ENCODE measurements at regions not wholly inside any gene's neighbourhood (a gene's known extent, or its start where the extent isn't known, plus 50 kb on each side); places are given as distances from the start of the nearest gene placed in this dataset.

DNA sequence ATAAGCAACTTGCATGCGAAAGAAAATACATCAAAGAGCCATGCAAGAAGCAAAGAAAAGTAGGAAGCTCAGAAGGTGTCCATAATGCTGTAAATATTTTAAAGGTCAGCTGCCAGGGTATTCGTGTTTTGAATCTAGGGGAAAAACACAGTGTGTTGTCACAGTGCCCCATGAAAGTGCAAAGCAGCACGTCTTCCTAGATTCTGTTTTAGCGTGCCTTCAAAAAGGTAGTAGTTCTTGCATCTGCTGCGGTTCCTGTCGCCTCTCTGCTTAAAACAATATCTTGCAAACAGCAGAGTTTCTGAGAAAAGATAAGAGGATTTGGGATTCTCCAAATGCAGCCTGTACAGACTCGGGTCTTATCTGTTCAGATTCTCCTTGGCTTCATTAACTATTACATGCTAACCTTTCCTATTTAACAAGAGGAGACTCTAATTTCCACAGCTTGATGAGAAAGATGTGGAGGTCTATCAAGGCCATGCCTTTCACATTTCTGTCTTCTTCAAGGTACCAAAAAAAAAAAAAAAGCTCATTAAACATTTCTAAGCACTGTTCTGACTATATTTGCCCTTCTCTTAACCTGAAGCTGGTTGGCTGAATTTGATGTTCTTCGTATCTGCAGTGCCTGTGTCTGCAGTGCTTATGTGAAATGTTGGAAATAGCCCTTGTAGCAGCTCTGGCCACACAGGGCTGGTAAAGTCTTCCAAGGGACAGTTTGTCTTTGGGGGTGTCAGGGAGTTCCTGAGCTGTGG, 297.5 kb downstream of the ADGB start:
- Histone ChIP-seq H3K4me3 (ENCODE audit: low read depth in 1 of 3, low read length in 3 of 3) (no peak overlapping the region), H3K27me3 (ENCODE audit: control insufficient read depth in 4 of 4, insufficient read depth in 4 of 4, low read length in 3 of 4) (no peaks in the 10 kb centered on the region), H3K36me3 (ENCODE audit: control insufficient read depth in 4 of 4, insufficient read depth in 3 of 4, low read depth in 1 of 4, low read length in 3 of 4) (no peaks in the 10 kb centered on the region), H3K4me1 (ENCODE audit: control insufficient read depth in 4 of 4, insufficient read depth in 4 of 4, low read length in 3 of 4) (no peaks in the 10 kb centered on the region), H3K9ac (ENCODE audit: low read depth in 1 of 2, low read length in 2 of 2) (no peak overlapping the region), H3K27ac (ENCODE audit: low read depth in 1 of 2, low read length in 2 of 2) (no peak overlapping the region), H3K9me3 (ENCODE audit: control insufficient read depth in 4 of 4, low read length in 3 of 4) (no peaks in the 10 kb centered on the region)
- no peak for DNase-seq (ENCODE audit: low spot score)
- WGBS, result 78% methylated on average over 8 of the region's 8 CpGs
- TF ChIP-seq FOXA2 (IDR thresholded peaks at IDR 0.05), result no peak
- TF ChIP-seq, protein P1, sequence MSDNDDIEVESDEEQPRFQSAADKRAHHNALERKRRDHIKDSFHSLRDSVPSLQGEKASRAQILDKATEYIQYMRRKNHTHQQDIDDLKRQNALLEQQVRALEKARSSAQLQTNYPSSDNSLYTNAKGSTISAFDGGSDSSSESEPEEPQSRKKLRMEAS (IDR thresholded peaks at IDR 0.05), result no peak
- TF ChIP-seq NR2F2 (IDR thresholded peaks at IDR 0.05), result no peak
- no peak for TF ChIP-seq RAD21 (IDR thresholded peaks at IDR 0.05)
- no peak for TF ChIP-seq JUND (IDR thresholded peaks at IDR 0.05)
- no peak for TF ChIP-seq TAF1 (conservative IDR thresholded peaks at IDR 0.05)
- TF ChIP-seq SP1 (IDR thresholded peaks at IDR 0.05), result no peak
- no peak for TF ChIP-seq FOXA1 (IDR thresholded peaks at IDR 0.05)
- no peak for TF ChIP-seq EGR1 (IDR thresholded peaks at IDR 0.05; ENCODE audit: low read depth in 2 of 2)
- TF ChIP-seq, protein P2, sequence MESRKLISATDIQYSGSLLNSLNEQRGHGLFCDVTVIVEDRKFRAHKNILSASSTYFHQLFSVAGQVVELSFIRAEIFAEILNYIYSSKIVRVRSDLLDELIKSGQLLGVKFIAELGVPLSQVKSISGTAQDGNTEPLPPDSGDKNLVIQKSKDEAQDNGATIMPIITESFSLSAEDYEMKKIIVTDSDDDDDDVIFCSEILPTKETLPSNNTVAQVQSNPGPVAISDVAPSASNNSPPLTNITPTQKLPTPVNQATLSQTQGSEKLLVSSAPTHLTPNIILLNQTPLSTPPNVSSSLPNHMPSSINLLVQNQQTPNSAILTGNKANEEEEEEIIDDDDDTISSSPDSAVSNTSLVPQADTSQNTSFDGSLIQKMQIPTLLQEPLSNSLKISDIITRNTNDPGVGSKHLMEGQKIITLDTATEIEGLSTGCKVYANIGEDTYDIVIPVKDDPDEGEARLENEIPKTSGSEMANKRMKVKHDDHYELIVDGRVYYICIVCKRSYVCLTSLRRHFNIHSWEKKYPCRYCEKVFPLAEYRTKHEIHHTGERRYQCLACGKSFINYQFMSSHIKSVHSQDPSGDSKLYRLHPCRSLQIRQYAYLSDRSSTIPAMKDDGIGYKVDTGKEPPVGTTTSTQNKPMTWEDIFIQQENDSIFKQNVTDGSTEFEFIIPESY (IDR thresholded peaks at IDR 0.05), result no peak

DNA sequence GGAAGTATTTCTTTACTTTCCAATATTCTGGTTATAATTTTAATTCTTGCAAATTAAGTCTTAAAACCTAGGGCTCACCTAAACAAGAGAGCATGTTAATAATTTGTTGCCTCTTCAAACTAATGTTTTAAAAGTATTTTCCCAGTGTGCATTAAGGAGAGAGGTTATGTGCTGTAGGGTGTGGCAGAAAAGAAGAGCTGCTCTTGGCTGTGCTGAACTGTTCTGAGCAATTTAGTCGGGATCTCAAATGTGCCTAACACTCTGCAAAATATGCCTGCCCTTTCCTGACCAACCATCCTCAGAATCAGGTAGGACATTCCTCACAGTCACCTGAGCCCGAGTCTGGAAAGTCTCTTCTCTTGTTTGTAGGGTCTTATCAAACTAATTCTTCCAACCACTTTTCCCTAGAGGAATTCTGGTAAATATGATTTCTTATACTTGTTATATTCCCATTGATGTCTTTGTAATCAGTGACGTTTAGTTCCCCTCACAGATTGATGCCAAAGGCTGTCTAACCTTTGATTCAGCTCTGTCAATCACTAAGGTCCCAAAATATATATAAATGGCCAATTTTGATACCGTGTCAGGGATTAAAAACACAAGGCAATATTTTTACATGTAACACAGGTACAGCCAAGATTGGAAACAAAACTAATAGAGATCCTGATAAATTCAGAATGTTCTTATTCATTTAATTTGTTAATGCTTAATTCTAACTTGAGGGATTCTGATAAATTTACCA, 298.4 kb downstream of the ADGB start:
- Histone ChIP-seq H3K27ac (ENCODE audit: low read depth in 1 of 2, low read length in 2 of 2) (no peak overlapping the region), H3K9me3 (ENCODE audit: control insufficient read depth in 4 of 4, low read length in 3 of 4) (no peaks in the 10 kb centered on the region), H3K36me3 (ENCODE audit: control insufficient read depth in 4 of 4, insufficient read depth in 3 of 4, low read depth in 1 of 4, low read length in 3 of 4) (no peaks in the 10 kb centered on the region), H3K9ac (ENCODE audit: low read depth in 1 of 2, low read length in 2 of 2) (no peak overlapping the region), H3K4me1 (ENCODE audit: control insufficient read depth in 4 of 4, insufficient read depth in 4 of 4, low read length in 3 of 4) (no peaks in the 10 kb centered on the region), H3K4me3 (ENCODE audit: low read depth in 1 of 3, low read length in 3 of 3) (no peak overlapping the region), H3K27me3 (ENCODE audit: control insufficient read depth in 4 of 4, insufficient read depth in 4 of 4, low read length in 3 of 4) (no peaks in the 10 kb centered on the region)
- no peak for DNase-seq (ENCODE audit: low spot score)
- 70% methylated on average over 4 of the region's 4 CpGs for WGBS
- TF ChIP-seq FOXA1 (IDR thresholded peaks at IDR 0.05) (no peak), EGR1 (IDR thresholded peaks at IDR 0.05; ENCODE audit: low read depth in 2 of 2) (no peak), GABPA (IDR thresholded peaks at IDR 0.05 in 1 of 2, conservative IDR thresholded peaks at IDR 0.05 in 1 of 2) (no peak), NR2F2 (IDR thresholded peaks at IDR 0.05) (no peak), JUND (IDR thresholded peaks at IDR 0.05) (no peak), YY1 (IDR thresholded peaks at IDR 0.05) (no peak), RAD21 (IDR thresholded peaks at IDR 0.05) (no peak), FOXA2 (IDR thresholded peaks at IDR 0.05) (no peak)
- TF ChIP-seq, protein P1 (IDR thresholded peaks at IDR 0.05), result no peak
- TF ChIP-seq, protein P3, sequence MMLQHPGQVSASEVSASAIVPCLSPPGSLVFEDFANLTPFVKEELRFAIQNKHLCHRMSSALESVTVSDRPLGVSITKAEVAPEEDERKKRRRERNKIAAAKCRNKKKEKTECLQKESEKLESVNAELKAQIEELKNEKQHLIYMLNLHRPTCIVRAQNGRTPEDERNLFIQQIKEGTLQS (IDR thresholded peaks at IDR 0.05), result no peak
- TF ChIP-seq, protein P4, sequence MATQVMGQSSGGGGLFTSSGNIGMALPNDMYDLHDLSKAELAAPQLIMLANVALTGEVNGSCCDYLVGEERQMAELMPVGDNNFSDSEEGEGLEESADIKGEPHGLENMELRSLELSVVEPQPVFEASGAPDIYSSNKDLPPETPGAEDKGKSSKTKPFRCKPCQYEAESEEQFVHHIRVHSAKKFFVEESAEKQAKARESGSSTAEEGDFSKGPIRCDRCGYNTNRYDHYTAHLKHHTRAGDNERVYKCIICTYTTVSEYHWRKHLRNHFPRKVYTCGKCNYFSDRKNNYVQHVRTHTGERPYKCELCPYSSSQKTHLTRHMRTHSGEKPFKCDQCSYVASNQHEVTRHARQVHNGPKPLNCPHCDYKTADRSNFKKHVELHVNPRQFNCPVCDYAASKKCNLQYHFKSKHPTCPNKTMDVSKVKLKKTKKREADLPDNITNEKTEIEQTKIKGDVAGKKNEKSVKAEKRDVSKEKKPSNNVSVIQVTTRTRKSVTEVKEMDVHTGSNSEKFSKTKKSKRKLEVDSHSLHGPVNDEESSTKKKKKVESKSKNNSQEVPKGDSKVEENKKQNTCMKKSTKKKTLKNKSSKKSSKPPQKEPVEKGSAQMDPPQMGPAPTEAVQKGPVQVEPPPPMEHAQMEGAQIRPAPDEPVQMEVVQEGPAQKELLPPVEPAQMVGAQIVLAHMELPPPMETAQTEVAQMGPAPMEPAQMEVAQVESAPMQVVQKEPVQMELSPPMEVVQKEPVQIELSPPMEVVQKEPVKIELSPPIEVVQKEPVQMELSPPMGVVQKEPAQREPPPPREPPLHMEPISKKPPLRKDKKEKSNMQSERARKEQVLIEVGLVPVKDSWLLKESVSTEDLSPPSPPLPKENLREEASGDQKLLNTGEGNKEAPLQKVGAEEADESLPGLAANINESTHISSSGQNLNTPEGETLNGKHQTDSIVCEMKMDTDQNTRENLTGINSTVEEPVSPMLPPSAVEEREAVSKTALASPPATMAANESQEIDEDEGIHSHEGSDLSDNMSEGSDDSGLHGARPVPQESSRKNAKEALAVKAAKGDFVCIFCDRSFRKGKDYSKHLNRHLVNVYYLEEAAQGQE (IDR thresholded peaks at IDR 0.05), result no peak
- TF ChIP-seq, protein P5, sequence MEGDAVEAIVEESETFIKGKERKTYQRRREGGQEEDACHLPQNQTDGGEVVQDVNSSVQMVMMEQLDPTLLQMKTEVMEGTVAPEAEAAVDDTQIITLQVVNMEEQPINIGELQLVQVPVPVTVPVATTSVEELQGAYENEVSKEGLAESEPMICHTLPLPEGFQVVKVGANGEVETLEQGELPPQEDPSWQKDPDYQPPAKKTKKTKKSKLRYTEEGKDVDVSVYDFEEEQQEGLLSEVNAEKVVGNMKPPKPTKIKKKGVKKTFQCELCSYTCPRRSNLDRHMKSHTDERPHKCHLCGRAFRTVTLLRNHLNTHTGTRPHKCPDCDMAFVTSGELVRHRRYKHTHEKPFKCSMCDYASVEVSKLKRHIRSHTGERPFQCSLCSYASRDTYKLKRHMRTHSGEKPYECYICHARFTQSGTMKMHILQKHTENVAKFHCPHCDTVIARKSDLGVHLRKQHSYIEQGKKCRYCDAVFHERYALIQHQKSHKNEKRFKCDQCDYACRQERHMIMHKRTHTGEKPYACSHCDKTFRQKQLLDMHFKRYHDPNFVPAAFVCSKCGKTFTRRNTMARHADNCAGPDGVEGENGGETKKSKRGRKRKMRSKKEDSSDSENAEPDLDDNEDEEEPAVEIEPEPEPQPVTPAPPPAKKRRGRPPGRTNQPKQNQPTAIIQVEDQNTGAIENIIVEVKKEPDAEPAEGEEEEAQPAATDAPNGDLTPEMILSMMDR (IDR thresholded peaks at IDR 0.05; ENCODE audit: low read depth, low read length, missing input control), result no peak
